ENCODE measurements at regions not wholly inside any gene's neighbourhood (a gene's known extent, or its start where the extent isn't known, plus 50 kb on each side); places are given as distances from the start of the nearest gene placed in this dataset.
"Not testable (repeated sequence)": the region's sequence is repeated elsewhere in the genome, so short reads cannot be mapped to it uniquely, and the experiment has no call there.

DNA sequence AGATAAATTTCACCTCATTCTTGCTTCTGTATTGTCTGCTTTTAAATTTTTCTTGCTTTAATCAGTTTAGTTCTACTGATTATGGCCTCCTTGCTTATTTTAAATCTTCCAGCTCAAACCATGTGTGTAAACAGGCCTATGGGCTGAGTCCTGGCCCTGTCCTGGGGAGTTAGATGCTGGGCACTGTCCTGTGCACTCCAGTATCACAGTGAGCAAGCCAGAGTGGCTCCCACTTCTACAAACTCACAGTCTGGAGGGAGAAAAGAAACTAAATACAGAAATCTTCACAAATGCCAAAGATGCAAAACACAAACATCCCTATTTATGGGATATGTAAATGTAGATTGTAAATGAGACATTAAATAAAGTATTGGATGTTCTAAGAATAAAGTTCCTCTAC is 101.1 kb upstream of the POGK start:
- no peak for DNase-seq
- ATAC-seq = no peak
- intact Hi-C loops (cut with DNase I, micrococcal nuclease) = no loop called here
- TF ChIP-seq, protein P1, sequence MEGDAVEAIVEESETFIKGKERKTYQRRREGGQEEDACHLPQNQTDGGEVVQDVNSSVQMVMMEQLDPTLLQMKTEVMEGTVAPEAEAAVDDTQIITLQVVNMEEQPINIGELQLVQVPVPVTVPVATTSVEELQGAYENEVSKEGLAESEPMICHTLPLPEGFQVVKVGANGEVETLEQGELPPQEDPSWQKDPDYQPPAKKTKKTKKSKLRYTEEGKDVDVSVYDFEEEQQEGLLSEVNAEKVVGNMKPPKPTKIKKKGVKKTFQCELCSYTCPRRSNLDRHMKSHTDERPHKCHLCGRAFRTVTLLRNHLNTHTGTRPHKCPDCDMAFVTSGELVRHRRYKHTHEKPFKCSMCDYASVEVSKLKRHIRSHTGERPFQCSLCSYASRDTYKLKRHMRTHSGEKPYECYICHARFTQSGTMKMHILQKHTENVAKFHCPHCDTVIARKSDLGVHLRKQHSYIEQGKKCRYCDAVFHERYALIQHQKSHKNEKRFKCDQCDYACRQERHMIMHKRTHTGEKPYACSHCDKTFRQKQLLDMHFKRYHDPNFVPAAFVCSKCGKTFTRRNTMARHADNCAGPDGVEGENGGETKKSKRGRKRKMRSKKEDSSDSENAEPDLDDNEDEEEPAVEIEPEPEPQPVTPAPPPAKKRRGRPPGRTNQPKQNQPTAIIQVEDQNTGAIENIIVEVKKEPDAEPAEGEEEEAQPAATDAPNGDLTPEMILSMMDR (IDR thresholded peaks at IDR 0.05) = no peak
- Histone ChIP-seq H3K36me3 (ENCODE audit: low read depth) (no peaks in the 10 kb centered on the region), H3K4me3 (no peak overlapping the region), H3K9me3 (no peaks in the 10 kb centered on the region), H3K4me1 (ENCODE audit: low read depth) (no peaks in the 10 kb centered on the region)

DNA sequence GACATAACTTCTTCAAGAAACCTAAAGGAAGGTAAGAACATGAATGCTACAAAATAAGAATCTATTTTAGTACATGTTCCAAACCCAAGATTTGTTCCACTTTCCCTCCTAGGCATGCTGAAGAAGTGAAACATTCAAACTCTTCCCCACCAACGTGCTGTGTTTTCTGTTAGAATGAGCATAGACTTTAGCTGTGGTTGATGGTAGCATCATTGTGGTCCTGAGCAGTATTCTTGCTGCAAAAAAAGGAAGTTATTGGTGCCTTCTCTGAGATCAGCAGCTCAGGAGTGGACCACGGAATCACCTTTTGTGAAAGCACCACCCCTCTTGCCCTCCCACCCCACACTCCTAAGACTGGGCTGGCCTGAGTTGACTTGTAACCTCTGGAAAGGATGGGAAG is 100.4 kb upstream of the POGK start:
- TF ChIP-seq, protein P1 (IDR thresholded peaks at IDR 0.05) = no peak
- H3K9me3 ChIP-seq = no peaks in the 10 kb centered on the region
- intact Hi-C loops (cut with DNase I, micrococcal nuclease) = no loop called here
- ATAC-seq (no peak), DNase-seq (no peak)
- H3K36me3 ChIP-seq (ENCODE audit: low read depth) = no peaks in the 10 kb centered on the region
- H3K4me1 ChIP-seq (ENCODE audit: low read depth) = no peaks in the 10 kb centered on the region
- no peak overlapping the region for H3K4me3 ChIP-seq

DNA sequence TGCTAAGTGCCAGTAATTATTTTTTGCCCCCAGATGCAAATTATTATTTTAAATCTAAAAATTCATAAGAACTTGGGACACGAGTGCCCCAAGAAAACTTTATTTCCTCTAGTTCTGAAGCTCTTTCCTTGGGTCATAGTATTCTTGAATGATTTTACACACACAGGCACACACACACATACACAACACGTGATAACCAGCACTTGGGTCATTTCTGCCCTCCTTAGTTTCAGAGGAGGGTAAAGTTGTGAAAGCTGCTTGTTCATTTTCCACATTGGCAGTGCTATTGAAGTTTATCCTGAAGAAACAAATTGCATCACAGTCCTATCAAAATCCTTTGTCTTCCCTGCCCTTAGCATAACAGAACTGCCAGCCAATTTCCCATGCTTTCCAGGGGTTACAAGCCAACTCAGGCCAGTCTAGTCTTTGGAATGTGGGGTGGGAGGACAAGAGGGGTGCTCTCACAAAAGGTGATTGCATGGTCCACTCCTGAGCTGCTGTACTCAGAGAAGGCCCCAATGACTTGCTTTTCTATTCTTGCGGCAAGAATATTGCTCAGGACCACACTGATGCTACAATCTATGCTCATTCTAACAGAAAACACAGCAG is 98.5 kb upstream of the POGK start:
- DNase-seq (no peak), ATAC-seq (no peak)
- Histone ChIP-seq H3K9me3 (peaks cover 4% of the 10 kb centered on the region), H3K4me3 (no peak overlapping the region), H3K36me3 (ENCODE audit: low read depth) (no peaks in the 10 kb centered on the region), H3K4me1 (ENCODE audit: low read depth) (no peaks in the 10 kb centered on the region)
- TF ChIP-seq, protein P1 (IDR thresholded peaks at IDR 0.05) = no peak
- intact Hi-C loops (cut with DNase I, micrococcal nuclease) = no loop called here

DNA sequence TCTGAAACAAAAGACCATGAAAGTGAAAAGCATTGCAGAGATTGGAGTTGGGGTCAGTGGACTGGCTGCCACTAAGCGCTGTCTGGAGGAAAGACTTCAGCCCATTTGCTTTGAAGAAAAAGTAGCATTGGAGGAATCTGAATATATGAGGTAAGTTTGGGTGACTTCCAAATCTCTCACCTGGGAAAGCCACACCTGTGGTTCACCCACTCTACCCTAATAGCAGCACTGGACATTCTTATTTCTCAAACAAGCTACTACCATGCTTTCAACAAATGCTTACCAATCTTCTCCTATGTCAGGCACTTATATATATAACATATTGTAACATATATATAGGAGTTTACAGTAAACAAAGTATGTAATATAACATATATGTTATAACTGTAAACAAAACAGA is 76.0 kb upstream of the POGK start:
- no peaks in the 10 kb centered on the region for H3K36me3 ChIP-seq (ENCODE audit: low read depth)
- no peaks in the 10 kb centered on the region for H3K9me3 ChIP-seq
- intact Hi-C loops (cut with DNase I, micrococcal nuclease) = no loop called here
- no peaks in the 10 kb centered on the region for H3K4me1 ChIP-seq (ENCODE audit: low read depth)
- no peak overlapping the region for H3K4me3 ChIP-seq
- TF ChIP-seq, protein P1 (IDR thresholded peaks at IDR 0.05) = no peak
- DNase-seq (no peak), ATAC-seq (no peak)

DNA sequence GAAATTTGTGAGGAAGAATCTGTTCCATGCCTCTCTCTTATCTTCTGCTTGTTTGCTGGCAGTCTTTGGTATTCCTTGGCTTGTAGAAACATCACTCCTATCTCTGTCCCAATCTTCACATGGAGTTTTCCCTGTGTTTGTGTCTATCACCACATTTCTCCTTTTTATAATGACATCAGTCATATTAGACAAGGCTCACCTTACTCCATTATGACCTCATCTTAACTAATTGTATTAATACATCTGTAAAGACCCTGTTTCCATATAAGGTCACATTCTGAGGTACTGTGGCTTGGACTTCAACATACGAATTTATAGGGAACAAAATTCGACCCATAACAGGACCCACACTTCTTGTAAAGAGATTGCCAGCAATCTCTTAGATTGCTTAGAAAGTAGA is 72.3 kb upstream of the POGK start:
- DNase-seq (no peak), ATAC-seq (no peak)
- no peak overlapping the region for H3K4me3 ChIP-seq
- intact Hi-C loops (cut with DNase I, micrococcal nuclease) = no loop called here
- H3K9me3 ChIP-seq = peaks cover 14% of the 10 kb centered on the region
- no peaks in the 10 kb centered on the region for H3K36me3 ChIP-seq (ENCODE audit: low read depth)
- H3K4me1 ChIP-seq (ENCODE audit: low read depth) = no peaks in the 10 kb centered on the region
- TF ChIP-seq, protein P1 (IDR thresholded peaks at IDR 0.05) = no peak

DNA sequence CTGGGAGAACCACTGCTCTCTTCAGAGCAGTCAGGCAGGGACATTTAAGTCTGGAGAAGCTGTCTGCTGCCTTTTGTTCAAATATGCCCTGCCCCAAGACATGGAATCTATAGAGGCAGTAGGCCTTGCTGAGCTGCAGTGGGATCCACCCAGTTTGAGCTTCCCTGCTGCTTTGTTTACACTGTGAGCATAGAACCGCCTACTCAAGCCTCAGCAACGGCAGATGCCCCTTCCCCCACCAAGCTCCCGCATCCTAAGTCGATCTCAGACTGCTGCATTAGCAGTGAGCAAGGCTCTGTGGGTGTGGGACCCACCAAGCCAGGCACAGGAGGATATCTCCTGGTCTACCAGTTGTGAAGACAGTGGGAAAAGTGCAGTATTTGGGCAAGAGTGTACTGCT is 54.6 kb upstream of the POGK start:
- DNase-seq; H3K4me1 ChIP-seq (ENCODE audit: low read depth); H3K36me3 ChIP-seq (ENCODE audit: low read depth); H3K4me3 ChIP-seq; ATAC-seq; H3K9me3 ChIP-seq; intact Hi-C loops (cut with DNase I, micrococcal nuclease): not testable (repeated sequence)

All from mucosa of descending colon (tissue), 3 donors.